Panc1 (cell line): ENCODE measurements at regions not wholly inside any gene's neighbourhood (a gene's known extent, or its start where the extent isn't known, plus 50 kb on each side); places are given as distances from the start of the nearest gene placed in this dataset.

Source experiments
- ATAC-seq: fragments of 200-7000 bp; cut with Tn5 transposase; 2 replicates; pipeline ENCODE4 v1.9.1; 2020; ENCODE audit warnings: mild to moderate bottlenecking, moderate library complexity
- BruUV-seq: library from RNA; stranded (reverse); fragments of 400-500 nt; replicated peaks from 2 replicates; lab custom pipeline; 2021; lab: Mats Ljungman, UMichigan
- CTCF ChIA-PET: fragments of 300-600 bp; sonication (Branson Sonifier 250); formaldehyde crosslinking; loops from one replicate; lab custom pipeline; 2022; ENCODE audit warnings: antibody characterized with exemption; lab: Charles Lee
- POLR2A ChIA-PET: fragments of 300-600 bp; sonication (Branson Sonifier 250); formaldehyde crosslinking; loops from one replicate; lab custom pipeline; 2022; ENCODE audit warnings: antibody characterized with exemption; lab: Charles Lee
- DNase-seq: peaks from one replicate; pipeline ENCODE4 v3.0.0-alpha.2; 2010; ENCODE audit warnings: low read depth, low spot score
- H3K27ac ChIP-seq: 2 replicates; pipeline ENCODE4 v1.5.1; 2011; ENCODE audit warnings: mild to moderate bottlenecking, low read length, inconsistent platforms
- H3K27me3 ChIP-seq: fragments of 200-500 bp; sonication (Bioruptor generic); 2 replicates; pipeline ENCODE4 v1.6.0; 2014; ENCODE audit warnings: low read length, inconsistent platforms; ENCODE audit not compliant: control insufficient read depth, insufficient read depth
- H3K36me3 ChIP-seq: fragments of 200-500 bp; sonication (Bioruptor generic); 2 replicates; pipeline ENCODE4 v1.5.1; 2014; ENCODE audit warnings: inconsistent platforms, mild to moderate bottlenecking, low read length, moderate library complexity; ENCODE audit not compliant: control insufficient read depth, insufficient read depth
- H3K4me1 ChIP-seq: 2 replicates; pipeline ENCODE4 v1.5.1; 2011; ENCODE audit warnings: inconsistent platforms, mild to moderate bottlenecking, low read length, moderate library complexity; ENCODE audit not compliant: control insufficient read depth, insufficient read depth
- H3K4me3 ChIP-seq, 2 experiments: 2 replicates each; pipeline ENCODE4 v1.5.1; 2011 to 2012; ENCODE audit warnings: low read depth in 2 of 2, low read length in 2 of 2, mild to moderate bottlenecking in 2 of 2, inconsistent platforms in 1 of 2, moderate library complexity in 1 of 2
- H3K9me3 ChIP-seq: fragments of 200-500 bp; sonication (Bioruptor generic); 2 replicates; pipeline ENCODE4 v1.5.1; 2014; ENCODE audit warnings: low read depth, mild to moderate bottlenecking, inconsistent platforms, low read length, moderate library complexity; ENCODE audit not compliant: control insufficient read depth, insufficient read depth
- POLR2AphosphoS5 ChIP-seq: IDR thresholded peaks from 2 replicates; pipeline ENCODE4 v1.6.1; 2012; ENCODE audit warnings: mild to moderate bottlenecking, low read depth, low read length, moderate library complexity
- SIN3A ChIP-seq: IDR thresholded peaks from 2 replicates; pipeline ENCODE4 v1.6.1; 2012; ENCODE audit warnings: low read depth, mild to moderate bottlenecking, low read length, moderate library complexity, borderline replicate concordance; ENCODE audit not compliant: insufficient read depth
- TCF7L2 ChIP-seq: IDR thresholded peaks from 2 replicates; pipeline ENCODE4 v1.6.1; 2011; ENCODE audit warnings: mild to moderate bottlenecking, low read depth, low read length, inconsistent platforms
- in situ Hi-C: cut with HindIII; loops from 2 replicates; pipeline ENCODE4 v1.10.0; 2016; ENCODE audit warnings: low sequenced_read_pairs, low pct_unique_long_range_greater_than_20kb
- intact Hi-C: fragments of 100-400 bp; cut with micrococcal nuclease; formaldehyde crosslinking; loops from one replicate; pipeline ENCODE4 v1.10.0; 2022; ENCODE audit not compliant: unreplicated experiment
- TF ChIP-seq, protein P1 (sequence below), 2 experiments: IDR thresholded peaks; 2 replicates each; pipeline ENCODE4 v1.6.1; 2011 to 2012; ENCODE audit warnings: low read depth in 2 of 2, control low read depth in 1 of 2, low read length in 1 of 2, mild to moderate bottlenecking in 1 of 2, moderate library complexity in 1 of 2; ENCODE audit not compliant: insufficient read depth in 1 of 2
- TF ChIP-seq, protein P2 (sequence below): fragments of 450-650 bp; IDR thresholded peaks from 2 replicates; pipeline ENCODE4 v1.5.1; 2017; ENCODE audit warnings: mild to moderate bottlenecking

DNA sequence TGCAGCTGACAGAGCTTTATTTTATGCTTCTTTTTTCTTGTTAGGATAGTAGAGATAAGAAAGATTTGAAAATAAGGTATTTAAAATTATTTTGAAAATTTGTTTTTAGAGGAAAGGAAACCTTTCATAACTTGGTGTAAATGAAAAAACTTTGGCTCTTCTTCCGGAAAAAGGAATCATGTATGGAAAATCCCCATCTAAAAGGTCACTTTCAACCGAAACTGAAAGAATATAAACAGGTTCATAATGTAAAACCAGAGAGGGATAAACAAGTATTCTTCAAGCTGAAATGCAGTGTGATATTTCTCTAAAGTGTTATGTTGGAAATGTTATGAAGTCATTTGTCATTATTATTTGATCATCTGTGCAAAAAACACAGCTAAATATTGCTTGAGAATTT lies 246.8 kb downstream of the NFKBIZ start:
- no peak for DNase-seq
- H3K9me3 ChIP-seq, result no peaks in the 10 kb centered on the region
- in situ Hi-C loops (no loop called here), intact Hi-C loops (no loop called here)
- no peak overlapping the region for H3K4me3 ChIP-seq
- 0 out of 2 replicates have a peak, but pooled peaks cover 2% of the 10 kb centered on the region for H3K27me3 ChIP-seq
- H3K27ac ChIP-seq, result no peak overlapping the region
- BruUV-seq, result no TSS peak
- POLR2A ChIA-PET, result interaction anchor here (0.7 kb wide), 1 partner anchor 227 kb away, joined by 3 read pairs; no protein-coding TSS in a partner anchor
- CTCF ChIA-PET, result no interaction called here
- H3K36me3 ChIP-seq, result no peaks in the 10 kb centered on the region
- ATAC-seq, result no peak
- no peak for TF ChIP-seq TCF7L2
- TF ChIP-seq, protein P1, sequence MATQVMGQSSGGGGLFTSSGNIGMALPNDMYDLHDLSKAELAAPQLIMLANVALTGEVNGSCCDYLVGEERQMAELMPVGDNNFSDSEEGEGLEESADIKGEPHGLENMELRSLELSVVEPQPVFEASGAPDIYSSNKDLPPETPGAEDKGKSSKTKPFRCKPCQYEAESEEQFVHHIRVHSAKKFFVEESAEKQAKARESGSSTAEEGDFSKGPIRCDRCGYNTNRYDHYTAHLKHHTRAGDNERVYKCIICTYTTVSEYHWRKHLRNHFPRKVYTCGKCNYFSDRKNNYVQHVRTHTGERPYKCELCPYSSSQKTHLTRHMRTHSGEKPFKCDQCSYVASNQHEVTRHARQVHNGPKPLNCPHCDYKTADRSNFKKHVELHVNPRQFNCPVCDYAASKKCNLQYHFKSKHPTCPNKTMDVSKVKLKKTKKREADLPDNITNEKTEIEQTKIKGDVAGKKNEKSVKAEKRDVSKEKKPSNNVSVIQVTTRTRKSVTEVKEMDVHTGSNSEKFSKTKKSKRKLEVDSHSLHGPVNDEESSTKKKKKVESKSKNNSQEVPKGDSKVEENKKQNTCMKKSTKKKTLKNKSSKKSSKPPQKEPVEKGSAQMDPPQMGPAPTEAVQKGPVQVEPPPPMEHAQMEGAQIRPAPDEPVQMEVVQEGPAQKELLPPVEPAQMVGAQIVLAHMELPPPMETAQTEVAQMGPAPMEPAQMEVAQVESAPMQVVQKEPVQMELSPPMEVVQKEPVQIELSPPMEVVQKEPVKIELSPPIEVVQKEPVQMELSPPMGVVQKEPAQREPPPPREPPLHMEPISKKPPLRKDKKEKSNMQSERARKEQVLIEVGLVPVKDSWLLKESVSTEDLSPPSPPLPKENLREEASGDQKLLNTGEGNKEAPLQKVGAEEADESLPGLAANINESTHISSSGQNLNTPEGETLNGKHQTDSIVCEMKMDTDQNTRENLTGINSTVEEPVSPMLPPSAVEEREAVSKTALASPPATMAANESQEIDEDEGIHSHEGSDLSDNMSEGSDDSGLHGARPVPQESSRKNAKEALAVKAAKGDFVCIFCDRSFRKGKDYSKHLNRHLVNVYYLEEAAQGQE (IDR thresholded peaks at IDR 0.05; ENCODE audit: insufficient read depth in 1 of 2, low read depth in 2 of 2, low read length in 1 of 2), result no peak
- TF ChIP-seq, protein P2, sequence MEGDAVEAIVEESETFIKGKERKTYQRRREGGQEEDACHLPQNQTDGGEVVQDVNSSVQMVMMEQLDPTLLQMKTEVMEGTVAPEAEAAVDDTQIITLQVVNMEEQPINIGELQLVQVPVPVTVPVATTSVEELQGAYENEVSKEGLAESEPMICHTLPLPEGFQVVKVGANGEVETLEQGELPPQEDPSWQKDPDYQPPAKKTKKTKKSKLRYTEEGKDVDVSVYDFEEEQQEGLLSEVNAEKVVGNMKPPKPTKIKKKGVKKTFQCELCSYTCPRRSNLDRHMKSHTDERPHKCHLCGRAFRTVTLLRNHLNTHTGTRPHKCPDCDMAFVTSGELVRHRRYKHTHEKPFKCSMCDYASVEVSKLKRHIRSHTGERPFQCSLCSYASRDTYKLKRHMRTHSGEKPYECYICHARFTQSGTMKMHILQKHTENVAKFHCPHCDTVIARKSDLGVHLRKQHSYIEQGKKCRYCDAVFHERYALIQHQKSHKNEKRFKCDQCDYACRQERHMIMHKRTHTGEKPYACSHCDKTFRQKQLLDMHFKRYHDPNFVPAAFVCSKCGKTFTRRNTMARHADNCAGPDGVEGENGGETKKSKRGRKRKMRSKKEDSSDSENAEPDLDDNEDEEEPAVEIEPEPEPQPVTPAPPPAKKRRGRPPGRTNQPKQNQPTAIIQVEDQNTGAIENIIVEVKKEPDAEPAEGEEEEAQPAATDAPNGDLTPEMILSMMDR, result no peak
- TF ChIP-seq POLR2AphosphoS5, result no peak
- no peak for TF ChIP-seq SIN3A
- H3K4me1 ChIP-seq, result no peaks in the 10 kb centered on the region

GRCh38 chr3:102098130-102098885 lies 249.0 kb downstream of the NFKBIZ start:
- Histone ChIP-seq H3K4me1 (no peaks in the 10 kb centered on the region), H3K27me3 (no peaks in the 10 kb centered on the region), H3K27ac (no peak overlapping the region), H3K4me3 (no peak overlapping the region), H3K36me3 (no peaks in the 10 kb centered on the region), H3K9me3 (no peaks in the 10 kb centered on the region)
- TF ChIP-seq TCF7L2 (no peak), SIN3A (no peak), POLR2AphosphoS5 (no peak)
- TF ChIP-seq, protein P1 (IDR thresholded peaks at IDR 0.05; ENCODE audit: insufficient read depth in 1 of 2, low read depth in 2 of 2, low read length in 1 of 2), result no peak
- TF ChIP-seq, protein P2, result no peak
- BruUV-seq, result no TSS peak
- ATAC-seq, result no peak
- in situ Hi-C loops, result no loop called here
- CTCF ChIA-PET, result no interaction called here
- DNase-seq, result no peak
- POLR2A ChIA-PET, result no interaction called here
- intact Hi-C loops, result no loop called here
